HG03354 (cell line): ENCODE measurements at regions not wholly inside any gene's neighbourhood (a gene's known extent, or its start where the extent isn't known, plus 50 kb on each side); places are given as distances from the start of the nearest gene placed in this dataset.
A peak's percentile ranks its signal among the peaks of the same experiment; 100 is the strongest.
"Not testable (repeated sequence)": the region's sequence is repeated elsewhere in the genome, so short reads cannot be mapped to it uniquely, and the experiment has no call there.

Experiments used
- ATAC-seq: cut with Tn5 transposase; IDR thresholded peaks from one replicate; pipeline ENCODE4 v1.9.1; 2021; ENCODE audit warnings: mild to moderate bottlenecking; ENCODE audit not compliant: unreplicated experiment, poor library complexity, severe bottlenecking

DNA sequence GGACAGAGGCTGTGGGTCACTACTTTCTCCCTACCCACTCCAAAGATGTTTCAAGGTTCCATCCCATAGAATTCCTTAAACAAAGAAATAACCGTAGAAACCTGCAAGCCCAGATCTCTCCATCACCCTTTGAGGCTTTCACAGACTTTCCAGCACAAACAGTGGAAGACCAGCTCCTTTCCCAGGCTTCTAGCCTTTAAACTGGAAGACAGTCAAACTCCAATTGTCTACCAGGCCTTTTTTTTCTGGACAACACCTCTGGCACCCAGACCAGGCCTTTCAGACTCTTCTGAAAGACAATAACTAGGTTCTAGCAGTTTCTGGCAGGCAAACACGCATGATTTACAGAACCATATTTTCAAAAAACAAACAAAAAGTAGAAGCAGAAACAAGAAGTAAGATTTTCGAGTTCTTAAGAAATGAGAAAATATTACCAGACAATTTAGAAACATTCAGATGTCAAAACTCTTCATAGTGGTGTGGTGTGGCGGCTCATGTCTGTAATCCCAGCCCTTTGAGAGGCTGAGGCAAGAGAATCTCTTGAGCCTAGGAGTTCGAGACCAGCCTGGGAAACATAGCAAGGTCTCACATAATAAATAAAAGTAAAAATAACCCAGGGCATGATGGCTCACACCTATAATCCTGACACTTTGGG is 73.0 kb upstream of the EPCAM start:
- ATAC-seq: no peak

DNA sequence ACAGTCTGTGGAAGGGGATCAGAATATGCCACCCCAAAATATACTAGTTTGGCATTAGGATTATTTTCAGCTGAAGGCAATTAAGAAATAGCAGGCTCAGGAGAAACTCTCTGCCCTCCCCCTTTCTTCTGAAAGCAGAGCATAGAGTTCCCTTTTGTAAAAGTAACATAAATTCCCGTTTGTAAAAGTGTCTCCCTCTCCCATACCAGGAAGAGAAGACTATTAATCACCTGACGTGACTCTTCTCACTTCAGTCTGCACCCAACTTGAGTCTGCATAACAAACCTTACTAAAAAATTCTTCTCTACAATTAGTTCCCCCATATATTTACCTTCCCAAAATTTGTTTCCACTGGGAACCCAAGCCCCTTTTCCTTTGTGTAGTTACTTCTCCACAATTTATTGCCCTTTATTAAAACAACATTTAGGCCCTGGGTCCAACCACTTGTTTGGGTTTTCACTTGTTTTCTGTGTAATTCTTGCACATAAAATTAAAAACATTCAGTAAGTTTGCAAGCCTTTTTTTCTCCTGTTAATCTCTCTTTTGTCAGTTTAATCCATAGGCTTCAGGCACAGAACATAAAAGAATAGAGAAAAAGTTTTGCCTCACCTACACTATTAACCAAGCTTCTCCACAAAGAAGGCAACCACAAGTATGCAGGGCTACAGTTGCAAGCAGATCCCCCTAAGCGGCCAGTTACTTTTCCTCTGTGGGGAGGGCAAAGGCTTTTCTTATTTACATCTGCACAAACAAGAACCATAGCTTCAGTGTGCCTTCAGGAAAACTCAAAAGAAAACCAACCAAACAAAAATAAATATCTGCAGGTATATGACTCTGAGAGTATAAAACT is 73.8 kb upstream of the EPCAM start:
- no peak for ATAC-seq

DNA sequence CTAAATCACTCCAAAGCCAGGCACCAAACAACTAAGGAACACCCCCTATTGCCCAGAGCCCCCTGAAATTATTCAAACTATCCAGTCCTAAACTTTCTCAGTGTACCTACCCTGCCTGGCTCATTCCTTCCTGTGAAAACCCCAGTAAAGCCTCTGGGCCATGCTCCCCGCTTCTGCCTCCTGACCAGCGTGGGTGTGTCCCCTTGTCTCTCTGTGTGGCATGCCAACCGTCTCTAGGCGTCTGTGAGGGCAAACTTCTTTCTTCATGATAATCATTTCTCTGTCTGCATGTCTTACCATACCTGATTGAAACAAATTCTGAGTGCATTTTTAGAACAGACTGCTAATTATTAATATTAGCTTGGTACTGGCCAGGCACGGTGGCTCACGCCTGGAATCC is 75.1 kb upstream of the EPCAM start:
- no peak for ATAC-seq

DNA sequence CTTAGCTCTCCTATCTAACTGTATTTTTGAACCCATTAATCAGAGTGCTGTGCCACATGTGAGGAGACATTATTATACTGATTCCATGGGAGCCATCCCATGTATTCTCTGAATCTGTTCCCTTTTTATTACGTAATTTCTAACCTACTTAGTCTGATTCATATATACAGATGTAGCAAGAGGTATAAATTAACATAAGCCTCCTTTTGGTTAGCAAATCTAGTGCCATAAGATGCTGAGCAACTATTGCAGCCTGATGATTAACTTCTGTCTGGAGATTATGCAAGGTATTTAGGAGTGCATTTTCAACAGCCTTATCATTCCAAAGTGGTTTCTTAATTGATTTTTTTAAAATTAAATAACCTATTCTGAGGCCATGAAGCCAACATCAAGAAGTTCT is 80.2 kb upstream of the EPCAM start:
- ATAC-seq: no peak

DNA sequence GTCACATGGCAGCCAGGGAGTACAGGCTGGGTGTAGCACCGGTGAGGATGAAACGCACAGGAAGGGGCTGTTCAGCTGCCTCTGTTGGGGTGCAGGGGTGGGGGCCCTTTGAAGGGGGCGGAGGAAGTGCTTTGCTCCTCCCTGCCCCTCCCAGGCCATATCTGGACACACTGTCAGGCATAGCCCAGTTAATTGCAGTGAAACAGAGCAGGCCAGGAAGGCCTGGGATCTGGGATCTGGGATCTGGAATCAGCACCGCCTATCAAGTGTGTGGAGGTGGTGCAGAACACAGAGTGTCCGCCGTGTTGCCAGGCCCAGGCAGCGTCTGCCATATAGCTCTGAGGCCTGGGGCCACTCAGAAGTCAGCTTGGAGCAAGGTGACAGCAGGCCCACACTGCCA is 85.5 kb upstream of the EPCAM start:
- ATAC-seq: no peak

DNA sequence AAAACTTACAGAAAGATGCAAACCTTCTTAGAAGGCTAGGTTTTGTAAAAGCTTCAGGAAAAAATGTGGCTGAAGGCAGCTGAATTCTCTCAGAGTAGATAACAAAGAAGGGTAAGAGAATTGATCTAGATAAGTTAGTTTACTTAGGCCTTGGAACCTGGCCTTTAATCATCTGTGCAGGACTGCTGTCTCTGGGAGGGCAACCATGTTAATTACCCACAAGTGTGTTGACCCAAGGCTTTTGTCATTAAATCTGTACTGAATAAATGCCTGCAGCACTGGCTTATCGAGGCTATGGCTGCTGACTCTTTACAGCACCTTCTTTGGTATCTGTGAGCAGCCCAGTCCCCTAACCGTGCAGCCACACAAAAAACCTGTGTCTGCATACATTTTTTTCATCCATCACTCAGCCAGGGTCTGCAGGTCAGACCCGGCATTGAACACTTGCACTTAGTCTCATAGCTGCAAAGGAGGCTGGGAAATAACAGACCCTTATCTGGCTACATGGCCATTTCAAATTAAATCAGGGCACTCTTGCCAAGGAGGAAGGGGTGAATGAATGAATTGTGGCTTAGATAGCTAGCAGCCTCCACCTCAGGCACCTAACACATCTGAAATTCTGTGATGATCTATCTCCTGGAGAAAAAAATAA is 86.4 kb upstream of the EPCAM start:
- ATAC-seq: no peak

DNA sequence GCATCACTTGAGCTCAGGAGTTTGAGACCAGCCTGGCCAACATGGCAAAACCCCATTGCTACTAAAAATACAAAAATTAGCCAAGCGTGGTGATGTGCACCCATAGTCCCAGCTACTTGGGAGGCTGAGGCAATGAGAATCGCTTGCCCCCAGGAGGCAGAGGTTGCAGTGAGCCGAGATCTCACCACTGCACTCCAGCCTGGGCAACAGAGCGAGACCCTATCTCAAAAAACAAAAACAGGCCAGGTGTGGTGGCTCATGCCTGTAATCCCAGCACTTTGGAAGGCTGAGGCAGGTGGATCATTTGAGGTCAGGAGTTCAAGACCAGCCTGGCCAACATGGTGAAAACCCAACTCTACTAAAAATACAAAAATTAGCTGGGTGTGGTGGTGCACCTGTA is 89.6 kb upstream of the EPCAM start:
- ATAC-seq: not testable (repeated sequence)

DNA sequence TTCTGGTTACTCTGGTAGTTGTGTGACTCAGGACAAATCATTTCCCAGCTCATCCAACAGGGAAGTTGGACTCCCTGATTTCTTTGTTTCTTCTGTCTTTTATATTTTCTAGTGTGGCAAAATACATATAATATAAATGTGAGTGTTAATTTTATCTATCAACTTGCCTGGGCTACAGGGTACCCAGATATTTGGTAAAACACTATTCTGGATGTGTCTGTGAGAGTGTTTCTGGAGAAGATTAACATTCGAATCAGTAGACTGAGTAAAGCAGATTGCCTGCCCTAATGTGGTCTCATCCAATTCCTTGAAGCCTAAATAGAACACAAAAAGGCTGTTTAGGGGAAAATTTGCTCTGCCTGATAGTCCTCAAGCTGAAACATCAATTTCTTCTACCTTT is 91.1 kb upstream of the EPCAM start:
- ATAC-seq: no peak

DNA sequence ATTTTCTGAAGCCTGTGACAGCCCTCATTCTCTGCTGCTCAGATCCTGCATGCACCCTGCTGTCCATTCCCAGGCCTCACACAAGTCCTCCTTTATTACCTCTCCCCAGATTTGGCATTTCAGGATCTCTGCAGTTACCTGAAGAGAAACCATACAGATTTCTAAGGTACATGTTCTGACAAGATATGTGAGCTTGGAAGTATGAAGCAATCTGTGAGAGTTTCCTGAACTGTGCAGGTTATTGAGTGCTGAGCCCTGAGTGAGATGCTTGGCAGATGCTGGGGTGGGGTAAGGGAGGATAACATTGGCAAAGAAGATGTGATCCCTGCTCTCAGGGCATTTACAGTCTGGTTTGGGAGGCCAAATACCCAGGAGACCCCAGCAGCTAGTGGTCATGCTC is 91.9 kb upstream of the EPCAM start:
- no peak for ATAC-seq

DNA sequence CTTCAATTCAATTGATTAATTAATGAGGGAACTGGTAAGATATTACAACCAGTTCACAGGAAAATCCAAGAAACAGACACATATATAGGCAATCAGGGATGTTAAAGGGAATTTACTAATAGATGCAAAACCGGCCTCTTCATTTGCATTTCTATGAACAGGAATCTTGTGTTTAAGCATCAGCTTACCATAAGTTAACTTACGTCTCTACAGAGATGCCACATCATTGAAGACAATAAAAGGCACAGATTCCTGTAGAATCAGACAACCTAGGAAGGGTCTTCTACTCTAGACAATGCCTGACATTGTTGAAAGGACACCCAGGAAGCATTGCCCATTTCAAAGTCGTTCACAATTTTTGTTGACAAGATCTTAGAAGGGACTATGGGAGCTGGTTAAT is 93.0 kb upstream of the EPCAM start:
- no peak for ATAC-seq

DNA sequence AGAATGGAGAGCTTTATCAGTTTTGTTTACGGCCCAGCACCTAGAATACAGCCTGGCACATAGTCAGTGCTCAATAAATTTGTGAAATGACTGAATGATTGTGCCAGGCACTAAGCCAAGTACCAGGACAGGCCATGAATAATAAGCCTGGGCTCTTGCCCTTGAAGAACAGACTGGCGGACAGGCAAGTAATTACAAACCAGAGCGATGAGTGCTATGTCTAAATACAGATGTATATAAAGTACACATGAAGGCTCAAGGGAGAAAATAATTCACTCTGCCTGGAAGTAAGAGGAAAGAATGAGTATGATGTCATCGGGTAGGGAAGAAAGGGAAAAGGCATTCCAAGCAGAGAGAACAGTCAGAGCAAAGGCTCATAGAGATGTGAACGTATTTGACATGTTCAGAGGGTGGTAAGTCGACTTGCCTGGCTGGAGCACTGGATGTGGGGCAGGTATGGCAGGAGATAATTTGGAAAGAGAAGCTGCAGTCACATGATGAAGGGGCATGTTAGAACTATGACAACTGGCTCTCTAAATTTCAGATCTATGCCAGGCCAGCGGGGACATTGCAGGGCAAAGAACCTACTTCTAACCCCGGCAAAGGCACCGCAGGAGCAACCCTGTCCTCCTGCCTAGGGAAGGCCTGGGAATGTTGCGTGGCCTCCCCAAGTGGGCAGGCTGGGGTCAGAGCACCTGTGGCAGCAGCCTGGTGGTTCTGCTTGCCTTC is 94.9 kb upstream of the EPCAM start:
- ATAC-seq: no peak

DNA sequence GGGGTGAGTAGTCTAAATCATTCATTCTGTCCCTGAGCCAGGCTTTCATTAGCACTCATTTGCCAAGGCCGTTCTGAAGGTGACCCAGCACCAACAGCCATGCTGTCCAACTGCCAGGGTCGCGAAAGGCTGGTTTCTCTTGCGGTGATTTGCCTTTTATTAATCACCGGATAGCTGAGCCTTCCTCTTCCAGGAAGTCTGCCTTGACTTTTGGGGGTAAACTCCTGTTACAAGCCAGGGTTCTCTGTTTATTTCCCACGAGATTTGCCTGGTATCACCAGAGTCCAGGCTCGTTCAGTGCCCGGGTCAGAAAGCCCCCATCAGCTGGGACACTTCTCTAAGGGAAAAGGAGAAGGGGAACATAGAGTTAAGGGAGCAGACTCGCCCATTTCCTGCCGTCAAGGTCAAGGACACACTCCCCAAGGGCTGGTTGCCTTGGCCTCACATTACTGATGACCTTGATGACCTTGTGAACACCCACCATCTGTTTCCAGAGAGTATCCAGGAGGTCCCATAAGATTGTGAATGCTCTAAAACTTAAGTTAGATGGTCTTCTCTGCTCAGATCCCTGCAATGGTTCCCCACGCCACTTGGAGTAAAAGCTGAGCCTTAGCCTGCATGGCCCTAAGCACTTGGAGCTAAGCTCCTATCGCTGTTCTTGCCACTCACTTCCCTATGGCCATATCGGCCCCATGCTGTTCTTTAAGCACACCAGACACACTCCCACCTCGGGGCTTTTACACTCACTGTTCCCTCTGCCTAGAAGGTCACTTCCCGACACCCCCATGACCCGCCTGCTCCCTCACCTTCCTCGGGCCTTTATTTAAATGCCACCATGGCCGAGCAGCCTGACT is 96.0 kb upstream of the EPCAM start:
- no peak for ATAC-seq

DNA sequence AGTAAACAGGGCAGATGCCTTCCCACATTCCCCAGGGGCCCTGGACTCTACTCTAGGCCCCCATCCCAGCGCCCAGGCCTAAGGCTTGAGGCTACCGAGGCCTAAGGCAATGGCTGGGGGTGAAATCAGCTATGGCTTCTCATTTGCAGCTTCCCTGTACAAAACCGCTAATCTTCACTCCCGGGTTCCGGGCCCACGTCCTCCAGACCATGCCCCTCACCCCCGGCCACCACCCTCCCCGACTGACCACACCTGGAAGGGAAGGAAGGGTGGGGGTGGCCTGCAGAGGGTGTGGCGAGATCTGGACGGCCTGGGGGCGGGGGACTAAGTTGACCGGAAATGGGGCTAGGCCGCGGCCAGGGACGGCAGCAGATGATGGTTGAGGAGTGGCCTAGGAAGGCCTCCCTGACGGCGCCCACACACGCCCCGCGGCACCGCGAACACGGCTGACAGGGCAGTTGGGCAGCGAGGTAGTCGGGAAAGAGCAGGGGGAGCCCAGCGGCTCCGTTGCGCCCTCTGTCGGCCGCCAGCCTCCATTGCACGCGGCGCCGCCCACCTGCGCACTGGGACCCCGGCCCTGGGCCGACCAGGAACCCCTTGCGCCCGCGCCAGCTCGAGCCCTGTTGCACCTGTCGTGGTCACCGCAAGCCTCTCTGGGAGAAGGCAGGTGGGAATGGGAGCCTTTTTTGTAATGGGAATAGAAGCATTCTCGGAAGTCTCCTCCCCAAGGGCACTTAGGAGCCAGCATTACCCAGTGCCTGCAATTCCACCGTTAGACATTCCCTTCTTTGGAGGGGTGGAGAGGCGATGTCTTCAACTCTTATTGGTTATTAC is 95.9 kb upstream of the CALM2 start:
- ATAC-seq: peak; percentile 82

DNA sequence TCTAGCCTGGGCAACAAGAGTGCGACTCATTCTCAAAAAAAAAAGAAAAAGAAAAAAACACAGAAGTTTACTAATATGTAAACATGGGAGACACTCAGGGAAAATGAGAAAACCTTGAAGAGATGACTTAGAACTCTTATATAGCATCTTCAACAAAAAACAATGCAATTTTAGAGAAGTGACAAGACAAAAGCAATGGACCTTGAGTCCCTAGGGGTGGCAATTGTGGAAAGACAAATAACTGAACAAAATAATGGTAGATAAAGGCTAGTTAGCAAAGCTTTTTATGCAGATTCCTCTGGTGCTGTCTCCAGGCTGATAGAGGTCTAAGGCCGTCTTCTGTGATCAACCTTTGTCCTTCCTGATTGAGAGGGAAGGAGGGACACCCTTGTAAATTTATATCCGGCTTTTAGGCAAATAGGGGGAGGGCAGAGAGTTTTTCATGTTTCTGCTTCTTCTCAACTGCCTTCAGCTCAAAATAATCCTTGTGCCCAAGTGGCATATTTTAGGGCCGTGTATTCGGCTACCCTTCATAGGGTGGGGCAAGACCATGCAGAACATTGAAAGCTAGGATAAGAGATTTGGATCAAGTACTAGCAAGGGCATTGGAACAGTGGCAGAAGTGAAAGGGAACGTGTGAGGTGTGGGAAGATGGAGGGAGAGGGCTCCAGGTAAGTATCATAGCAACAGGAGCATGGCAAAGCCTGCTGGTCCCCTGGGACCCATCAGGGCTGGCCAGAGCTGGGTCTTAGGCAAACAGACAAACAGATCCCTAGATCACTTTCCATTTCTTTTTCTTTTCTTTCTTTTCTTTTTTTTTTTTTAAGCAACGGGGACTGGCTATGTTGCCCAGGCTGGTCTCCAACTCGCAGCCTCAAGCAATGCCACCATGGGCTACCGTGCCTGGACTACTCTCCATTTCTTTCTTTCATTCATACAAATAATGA is 95.0 kb upstream of the CALM2 start:
- ATAC-seq: no peak

DNA sequence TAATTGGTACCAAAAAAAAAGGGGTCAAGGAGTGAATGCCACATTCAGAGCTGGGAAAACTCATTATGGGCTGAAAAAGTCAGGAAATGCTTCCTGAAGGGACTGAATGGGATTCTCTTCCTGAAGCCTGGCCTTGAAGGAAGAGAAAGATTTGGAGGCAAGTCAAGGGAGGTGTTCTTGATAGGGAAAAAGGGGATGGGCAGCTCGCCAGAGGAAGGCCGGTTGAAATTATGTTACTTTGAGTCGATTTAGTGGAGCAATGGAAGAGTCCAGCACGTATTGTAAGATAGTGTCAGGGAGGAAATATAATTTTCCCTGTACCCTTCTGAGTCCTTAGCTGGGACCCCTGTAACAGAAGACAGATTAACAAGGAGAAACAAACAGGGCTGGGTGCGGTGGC is 94.1 kb upstream of the CALM2 start:
- no peak for ATAC-seq

DNA sequence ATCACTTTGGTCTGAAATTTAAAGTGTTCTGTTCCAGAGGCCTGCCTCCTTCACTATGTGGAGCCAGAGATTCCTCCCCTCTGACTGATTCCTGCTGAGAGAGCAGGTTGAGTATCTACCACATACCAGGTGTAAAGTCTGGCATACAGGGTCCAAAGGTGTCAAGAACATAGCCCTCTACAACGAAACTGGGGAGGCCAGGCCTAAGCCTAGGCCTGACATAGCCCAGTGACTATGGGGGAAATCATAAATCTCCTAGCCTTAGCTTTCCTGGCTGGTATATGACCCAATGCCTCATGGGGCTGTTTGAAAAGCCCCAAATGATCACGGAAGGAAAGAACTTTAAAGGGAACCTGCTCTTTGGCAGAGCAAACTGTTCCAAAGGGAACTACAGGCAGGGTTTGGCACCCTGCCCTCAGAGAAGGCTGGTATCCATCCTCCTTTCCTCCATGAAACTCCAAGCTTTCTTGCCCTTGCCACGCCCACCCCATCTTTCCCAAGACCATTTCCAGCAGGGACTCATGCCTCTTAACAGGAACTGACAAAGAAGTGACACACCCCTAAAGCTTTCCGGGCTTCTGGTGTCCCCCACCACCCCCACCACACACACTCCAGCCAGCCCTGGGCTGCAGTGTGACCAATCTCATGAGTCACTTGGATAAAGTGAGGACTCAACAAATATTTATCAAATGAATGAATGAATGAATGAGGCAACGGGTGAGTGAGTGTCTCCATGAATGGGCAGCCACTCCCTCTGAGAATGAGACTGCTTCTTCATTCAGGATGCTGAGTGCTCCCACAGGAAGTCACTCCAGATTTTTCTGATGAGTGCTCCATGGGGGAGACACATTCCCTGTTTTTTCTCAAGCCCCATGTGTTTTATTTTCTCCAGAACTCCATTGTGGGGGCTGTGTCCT is 93.3 kb upstream of the CALM2 start:
- ATAC-seq: no peak

DNA sequence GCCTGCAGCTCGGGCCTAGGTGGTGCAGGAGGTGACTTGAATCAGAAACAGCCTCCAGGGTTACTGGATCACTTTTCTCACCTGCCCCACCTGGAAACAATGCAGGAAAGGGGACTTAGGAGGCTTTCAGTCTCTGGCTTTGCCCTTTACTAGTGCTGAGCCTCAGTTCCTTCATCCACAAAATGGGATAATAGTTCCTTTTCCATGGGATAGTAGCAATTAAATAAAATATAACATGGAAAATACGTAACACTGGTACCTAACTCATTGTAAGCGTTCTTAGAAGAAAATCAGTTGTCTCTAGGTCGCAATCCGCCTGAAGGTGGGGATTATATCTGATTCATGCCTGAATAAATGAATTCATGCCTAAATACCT is 91.4 kb upstream of the CALM2 start:
- no peak for ATAC-seq
